ENCODE measurements at regions not wholly inside any gene's neighbourhood (a gene's known extent, or its start where the extent isn't known, plus 50 kb on each side); places are given as distances from the start of the nearest gene placed in this dataset.

DNA sequence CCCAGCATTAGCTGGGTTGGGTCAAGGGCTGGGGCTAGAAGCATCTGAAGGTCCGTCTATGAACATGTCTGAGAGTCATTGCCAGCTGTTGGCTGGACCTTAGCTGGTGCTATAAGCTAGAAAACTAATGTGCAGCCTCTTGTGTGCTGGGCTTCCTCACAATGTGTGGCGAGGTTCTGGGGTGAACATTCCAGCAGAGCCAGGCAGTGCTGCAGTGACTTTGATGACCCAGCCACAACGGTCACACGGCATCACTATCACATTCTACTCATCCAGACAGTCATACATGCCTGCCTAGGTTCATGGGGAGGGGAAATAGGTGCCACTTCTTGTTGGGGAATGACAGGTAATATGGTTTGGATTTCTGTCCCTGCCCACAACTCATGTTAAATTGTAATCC lies 260.5 kb downstream of the CYP26B1 start:
- Histone ChIP-seq H3K27me3 (ENCODE audit: control insufficient read depth in 2 of 2, insufficient read depth in 2 of 2, low read length in 2 of 2) (no peaks in the 10 kb centered on the region), H3K4me1 (ENCODE audit: control insufficient read depth in 2 of 2, insufficient read depth in 2 of 2, low read length in 2 of 2) (peaks cover 3 to 4% of the 10 kb centered on the region in 2 donors), H3K9me3 (ENCODE audit: control insufficient read depth in 2 of 2, low read length in 2 of 2) (no peaks in the 10 kb centered on the region), H3K4me3 (ENCODE audit: low read length in 2 of 2) (no peak overlapping the region), H3K27ac (ENCODE audit: low read depth in 2 of 2, low read length in 2 of 2) (no peak overlapping the region), H3K9ac (ENCODE audit: low read depth in 1 of 2, low read length in 2 of 2) (no peak overlapping the region), H3K36me3 (ENCODE audit: control insufficient read depth in 2 of 2, insufficient read depth in 2 of 2, low read length in 2 of 2) (no peaks in the 10 kb centered on the region)

DNA sequence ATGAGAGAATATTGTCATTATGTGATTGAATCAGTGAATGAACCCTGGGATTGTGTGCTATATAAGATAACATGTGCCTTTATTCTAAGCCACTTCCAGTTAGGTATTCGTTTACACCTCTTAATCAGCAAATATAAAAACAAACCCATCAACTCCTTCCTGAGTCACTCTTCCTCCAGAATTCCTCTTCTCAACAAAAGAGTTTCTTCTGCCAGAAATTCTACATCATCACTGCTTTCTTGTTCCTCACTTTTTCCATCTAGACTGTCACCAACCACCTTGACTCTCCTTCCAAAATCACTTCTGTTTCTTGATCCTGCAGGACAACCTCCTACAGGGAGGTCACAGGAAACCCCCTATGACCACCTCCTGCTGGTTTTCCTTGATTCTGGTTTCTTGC lies 261.4 kb downstream of the CYP26B1 start:
- Histone ChIP-seq H3K9ac (ENCODE audit: low read depth in 1 of 2, low read length in 2 of 2) (no peak overlapping the region), H3K4me3 (ENCODE audit: low read length in 2 of 2) (no peak overlapping the region), H3K27me3 (ENCODE audit: control insufficient read depth in 2 of 2, insufficient read depth in 2 of 2, low read length in 2 of 2) (no peaks in the 10 kb centered on the region), H3K36me3 (ENCODE audit: control insufficient read depth in 2 of 2, insufficient read depth in 2 of 2, low read length in 2 of 2) (no peaks in the 10 kb centered on the region), H3K9me3 (ENCODE audit: control insufficient read depth in 2 of 2, low read length in 2 of 2) (no peaks in the 10 kb centered on the region), H3K4me1 (ENCODE audit: control insufficient read depth in 2 of 2, insufficient read depth in 2 of 2, low read length in 2 of 2) (peaks cover 3 to 4% of the 10 kb centered on the region in 2 donors), H3K27ac (ENCODE audit: low read depth in 2 of 2, low read length in 2 of 2) (no peak overlapping the region)

DNA sequence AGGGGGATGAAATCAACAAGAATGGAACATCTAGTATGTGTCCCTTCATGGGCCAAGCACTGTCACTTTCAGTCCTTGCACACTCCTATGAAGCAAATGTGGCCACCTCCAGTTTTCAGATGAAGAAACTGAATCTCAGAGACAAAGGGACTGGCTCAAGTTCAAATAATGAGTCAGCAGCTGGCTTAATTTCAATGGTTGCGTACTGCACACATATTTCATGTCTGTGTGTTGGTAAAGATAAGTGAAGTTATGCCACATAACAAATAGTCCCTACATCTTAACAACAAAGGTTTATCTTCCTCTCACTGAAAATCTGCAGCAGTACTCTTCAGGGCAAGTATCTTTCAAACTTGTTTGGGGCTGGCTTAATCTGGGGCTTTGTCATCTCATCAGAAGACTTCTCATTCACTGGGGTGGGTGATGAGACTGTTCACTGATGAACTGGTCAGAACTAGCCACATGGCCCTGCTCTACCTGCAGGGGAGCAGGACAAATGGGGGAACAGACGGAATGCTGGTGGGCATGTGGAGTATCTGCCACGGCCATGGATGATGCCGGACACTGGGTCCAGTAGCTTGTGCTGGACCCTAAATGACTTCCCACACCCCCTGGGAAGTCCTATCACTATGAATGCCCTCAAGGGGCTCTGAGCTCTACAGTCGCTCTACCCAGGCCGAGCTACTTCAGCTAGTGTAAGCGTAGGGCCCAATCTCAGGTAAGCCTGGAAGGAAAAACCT lies 263.2 kb downstream of the CYP26B1 start:
- Histone ChIP-seq H3K27me3 (ENCODE audit: control insufficient read depth in 2 of 2, insufficient read depth in 2 of 2, low read length in 2 of 2) (no peaks in the 10 kb centered on the region), H3K36me3 (ENCODE audit: control insufficient read depth in 2 of 2, insufficient read depth in 2 of 2, low read length in 2 of 2) (no peaks in the 10 kb centered on the region), H3K4me1 (ENCODE audit: control insufficient read depth in 2 of 2, insufficient read depth in 2 of 2, low read length in 2 of 2) (peaks cover 3 to 4% of the 10 kb centered on the region in 2 donors), H3K9me3 (ENCODE audit: control insufficient read depth in 2 of 2, low read length in 2 of 2) (no peaks in the 10 kb centered on the region), H3K9ac (ENCODE audit: low read depth in 1 of 2, low read length in 2 of 2) (no peak overlapping the region), H3K4me3 (ENCODE audit: low read length in 2 of 2) (no peak overlapping the region), H3K27ac (ENCODE audit: low read depth in 2 of 2, low read length in 2 of 2) (no peak overlapping the region)

DNA sequence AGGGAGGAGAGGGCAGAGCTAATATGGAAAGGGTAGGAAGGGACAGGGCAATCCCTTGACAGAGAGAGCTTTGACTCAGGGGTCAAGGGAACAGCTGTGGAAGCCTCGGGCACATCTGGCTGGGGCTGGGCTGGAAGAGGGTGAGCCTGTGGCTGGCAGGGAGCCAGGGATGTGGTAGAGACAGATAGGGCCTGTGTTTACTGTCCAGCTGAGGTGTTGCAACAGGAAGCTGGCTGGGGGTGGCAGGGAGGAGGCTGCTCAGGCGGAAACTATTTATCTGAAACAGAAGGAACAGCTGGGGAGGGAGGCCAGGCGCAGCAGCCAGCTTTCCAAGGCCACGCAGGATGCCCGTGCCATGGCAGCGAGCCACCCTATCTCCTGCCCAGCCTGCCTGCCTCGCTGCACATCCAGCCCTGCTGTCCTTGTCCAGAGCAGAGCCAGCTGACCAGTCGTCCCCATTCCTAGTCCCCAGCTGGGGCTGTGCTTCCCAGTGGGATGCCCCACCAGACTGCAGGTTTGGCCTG lies 264.7 kb downstream of the CYP26B1 start:
- no peaks in the 10 kb centered on the region for H3K9me3 ChIP-seq (ENCODE audit: control insufficient read depth in 2 of 2, low read length in 2 of 2)
- H3K9ac ChIP-seq (ENCODE audit: low read depth in 1 of 2, low read length in 2 of 2): no peak overlapping the region
- no peaks in the 10 kb centered on the region for H3K27me3 ChIP-seq (ENCODE audit: control insufficient read depth in 2 of 2, insufficient read depth in 2 of 2, low read length in 2 of 2)
- H3K36me3 ChIP-seq (ENCODE audit: control insufficient read depth in 2 of 2, insufficient read depth in 2 of 2, low read length in 2 of 2): no peaks in the 10 kb centered on the region
- no peak overlapping the region for H3K4me3 ChIP-seq (ENCODE audit: low read length in 2 of 2)
- no peak overlapping the region for H3K27ac ChIP-seq (ENCODE audit: low read depth in 2 of 2, low read length in 2 of 2)
- H3K4me1 ChIP-seq (ENCODE audit: control insufficient read depth in 2 of 2, insufficient read depth in 2 of 2, low read length in 2 of 2): peaks cover 3 to 4% of the 10 kb centered on the region in 2 donors

DNA sequence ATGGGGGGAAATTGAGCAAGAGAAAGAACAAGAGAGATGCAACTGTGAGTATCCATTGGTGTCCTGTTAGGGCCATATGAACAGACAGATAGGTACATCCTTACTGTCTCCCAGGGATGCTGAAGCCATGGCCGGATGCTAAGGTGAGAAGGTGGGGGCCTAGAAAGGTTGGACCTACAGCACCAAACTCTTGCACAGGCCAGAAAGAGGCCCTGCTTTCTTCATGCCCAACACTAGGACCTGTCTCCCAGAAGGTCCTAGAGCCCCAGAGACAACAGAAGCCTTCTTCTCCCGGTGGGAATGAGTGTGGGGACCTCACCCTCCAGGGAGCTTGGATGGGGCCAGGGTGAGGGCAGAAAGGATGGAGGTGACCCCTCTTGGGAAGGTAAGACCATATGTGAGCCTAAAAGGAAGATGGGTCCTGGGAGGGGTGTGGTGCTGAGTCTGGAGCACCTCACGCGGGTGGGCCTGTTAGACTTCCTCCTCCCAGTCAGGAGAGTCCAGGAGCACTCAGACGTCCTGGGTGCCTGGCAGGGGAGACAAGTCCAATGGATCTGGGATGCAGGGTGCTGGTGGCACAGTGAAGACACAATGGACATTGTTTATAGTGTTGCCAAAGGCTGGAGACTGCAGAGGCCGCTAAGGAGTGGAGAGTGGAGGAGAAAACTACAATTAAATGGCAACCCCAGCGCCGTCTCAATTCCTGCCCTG lies 265.3 kb downstream of the CYP26B1 start:
- H3K36me3 ChIP-seq (ENCODE audit: control insufficient read depth in 2 of 2, insufficient read depth in 2 of 2, low read length in 2 of 2): no peaks in the 10 kb centered on the region
- H3K9ac ChIP-seq (ENCODE audit: low read depth in 1 of 2, low read length in 2 of 2): no peak overlapping the region
- H3K27ac ChIP-seq (ENCODE audit: low read depth in 2 of 2, low read length in 2 of 2): no peak overlapping the region
- H3K9me3 ChIP-seq (ENCODE audit: control insufficient read depth in 2 of 2, low read length in 2 of 2): no peaks in the 10 kb centered on the region
- H3K4me3 ChIP-seq (ENCODE audit: low read length in 2 of 2): no peak overlapping the region
- H3K4me1 ChIP-seq (ENCODE audit: control insufficient read depth in 2 of 2, insufficient read depth in 2 of 2, low read length in 2 of 2): peaks cover 3 to 4% of the 10 kb centered on the region in 2 donors
- no peaks in the 10 kb centered on the region for H3K27me3 ChIP-seq (ENCODE audit: control insufficient read depth in 2 of 2, insufficient read depth in 2 of 2, low read length in 2 of 2)

DNA sequence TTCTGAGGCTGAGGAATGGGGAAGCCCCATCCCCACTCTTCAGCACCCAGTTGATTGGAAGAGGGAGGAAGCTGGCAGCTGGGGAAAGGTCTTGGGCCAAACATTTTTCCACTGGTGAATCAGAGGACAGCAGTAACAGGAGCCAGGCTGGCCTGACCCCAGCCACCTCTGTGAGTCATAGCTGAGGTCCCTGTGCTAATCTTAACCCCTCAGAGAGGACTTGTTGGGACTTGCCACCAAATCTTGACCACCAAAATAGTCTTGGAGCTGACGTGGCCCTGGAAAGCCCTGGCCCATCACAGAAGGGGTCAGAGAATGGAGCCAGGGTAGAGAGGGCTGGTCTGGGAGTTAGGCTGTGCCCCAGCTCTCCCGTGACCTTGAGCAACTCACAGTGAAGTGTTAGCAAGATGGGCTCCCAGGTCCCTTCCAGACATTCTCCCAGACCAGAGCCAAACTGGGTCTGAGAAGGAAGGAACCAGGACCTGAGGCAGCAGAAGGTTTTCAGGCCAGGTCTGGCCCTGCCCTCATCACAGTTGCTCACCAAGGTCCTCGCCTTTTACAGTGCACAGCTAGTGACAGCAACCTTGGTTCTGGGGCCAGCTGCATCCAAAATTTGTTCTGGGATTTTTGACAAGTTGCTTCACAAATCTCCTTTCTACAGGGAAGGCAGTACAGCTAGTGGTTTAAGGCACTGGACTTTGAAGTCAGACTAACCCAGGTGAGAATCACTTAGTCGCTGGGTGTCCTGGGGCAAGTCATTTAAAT lies 266.6 kb downstream of the CYP26B1 start:
- no peak overlapping the region for H3K27ac ChIP-seq (ENCODE audit: low read depth in 2 of 2, low read length in 2 of 2)
- H3K27me3 ChIP-seq (ENCODE audit: control insufficient read depth in 2 of 2, insufficient read depth in 2 of 2, low read length in 2 of 2): no peaks in the 10 kb centered on the region
- H3K9ac ChIP-seq (ENCODE audit: low read depth in 1 of 2, low read length in 2 of 2): no peak overlapping the region

DNA sequence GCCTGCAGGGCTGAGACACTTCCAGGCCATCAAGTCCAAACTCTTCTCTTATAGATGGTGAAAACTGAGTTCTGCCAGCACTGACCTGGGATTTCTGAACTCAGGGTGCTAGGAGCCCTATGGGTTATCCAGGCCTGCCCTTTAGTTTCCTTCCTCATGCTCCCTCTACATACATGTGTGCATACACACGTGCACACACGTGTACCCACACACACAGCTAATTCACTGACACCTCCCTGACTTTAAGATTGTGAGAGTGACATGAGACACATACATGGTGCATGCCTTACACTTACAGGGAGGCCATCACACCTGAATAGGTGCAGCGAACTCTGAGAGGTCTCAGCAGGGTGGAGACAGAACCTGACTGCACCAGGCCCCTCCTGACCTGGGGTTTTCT lies 267.4 kb downstream of the CYP26B1 start:
- Histone ChIP-seq H3K27ac (ENCODE audit: low read depth in 2 of 2, low read length in 2 of 2) (no peak overlapping the region), H3K36me3 (ENCODE audit: control insufficient read depth in 2 of 2, insufficient read depth in 2 of 2, low read length in 2 of 2) (no peaks in the 10 kb centered on the region), H3K27me3 (ENCODE audit: control insufficient read depth in 2 of 2, insufficient read depth in 2 of 2, low read length in 2 of 2) (no peaks in the 10 kb centered on the region), H3K9ac (ENCODE audit: low read depth in 1 of 2, low read length in 2 of 2) (no peak overlapping the region), H3K9me3 (ENCODE audit: control insufficient read depth in 2 of 2, low read length in 2 of 2) (no peaks in the 10 kb centered on the region), H3K4me1 (ENCODE audit: control insufficient read depth in 2 of 2, insufficient read depth in 2 of 2, low read length in 2 of 2) (peaks cover 3 to 4% of the 10 kb centered on the region in 2 donors), H3K4me3 (ENCODE audit: low read length in 2 of 2) (no peak overlapping the region)

More for the DNA sequence above, 266.6 kb downstream of the CYP26B1 start:
- Histone ChIP-seq H3K4me1 (ENCODE audit: control insufficient read depth in 2 of 2, insufficient read depth in 2 of 2, low read length in 2 of 2) (peaks cover 3 to 4% of the 10 kb centered on the region in 2 donors), H3K4me3 (ENCODE audit: low read length in 2 of 2) (no peak overlapping the region), H3K36me3 (ENCODE audit: control insufficient read depth in 2 of 2, insufficient read depth in 2 of 2, low read length in 2 of 2) (no peaks in the 10 kb centered on the region), H3K9me3 (ENCODE audit: control insufficient read depth in 2 of 2, low read length in 2 of 2) (no peaks in the 10 kb centered on the region)

DNA sequence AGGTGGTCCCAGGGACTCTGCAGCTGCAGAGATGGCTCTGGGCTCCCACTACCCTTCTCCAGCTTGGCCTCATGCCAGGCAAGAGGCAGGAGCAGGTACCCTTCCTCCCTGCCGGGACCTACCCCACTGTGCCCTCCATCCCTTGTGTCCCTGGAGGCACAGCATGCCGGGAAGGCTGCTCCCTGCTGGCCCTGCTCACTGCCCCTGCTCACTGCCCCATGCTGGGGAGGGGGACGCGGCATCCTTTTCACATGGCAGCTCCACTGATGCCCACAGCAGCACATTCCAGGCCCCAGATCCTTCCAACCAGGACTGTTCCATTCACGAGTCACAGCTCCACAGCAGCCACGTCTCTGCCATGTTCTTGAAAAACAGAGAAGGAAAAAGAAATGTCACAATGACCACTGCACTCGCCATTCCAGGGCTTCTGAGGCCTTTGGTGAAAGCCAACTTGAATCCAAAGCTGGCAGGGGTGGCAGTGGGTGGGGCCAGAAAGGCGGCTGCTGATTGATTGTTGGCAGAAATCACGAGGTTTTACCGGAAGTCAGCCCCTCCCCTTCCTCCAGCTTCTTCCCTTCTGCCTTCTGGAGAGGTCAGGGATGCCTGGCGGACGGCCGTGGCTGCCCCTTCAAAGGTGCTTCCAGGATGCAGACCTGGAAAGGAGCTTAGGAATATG lies 268.0 kb downstream of the CYP26B1 start:
- Histone ChIP-seq H3K9me3 (ENCODE audit: control insufficient read depth in 2 of 2, low read length in 2 of 2) (no peaks in the 10 kb centered on the region), H3K9ac (ENCODE audit: low read depth in 1 of 2, low read length in 2 of 2) (no peak overlapping the region), H3K4me1 (ENCODE audit: control insufficient read depth in 2 of 2, insufficient read depth in 2 of 2, low read length in 2 of 2) (peaks cover 3 to 4% of the 10 kb centered on the region in 2 donors), H3K27me3 (ENCODE audit: control insufficient read depth in 2 of 2, insufficient read depth in 2 of 2, low read length in 2 of 2) (no peaks in the 10 kb centered on the region), H3K36me3 (ENCODE audit: control insufficient read depth in 2 of 2, insufficient read depth in 2 of 2, low read length in 2 of 2) (no peaks in the 10 kb centered on the region), H3K4me3 (ENCODE audit: low read length in 2 of 2) (no peak overlapping the region), H3K27ac (ENCODE audit: low read depth in 2 of 2, low read length in 2 of 2) (no peak overlapping the region)

DNA sequence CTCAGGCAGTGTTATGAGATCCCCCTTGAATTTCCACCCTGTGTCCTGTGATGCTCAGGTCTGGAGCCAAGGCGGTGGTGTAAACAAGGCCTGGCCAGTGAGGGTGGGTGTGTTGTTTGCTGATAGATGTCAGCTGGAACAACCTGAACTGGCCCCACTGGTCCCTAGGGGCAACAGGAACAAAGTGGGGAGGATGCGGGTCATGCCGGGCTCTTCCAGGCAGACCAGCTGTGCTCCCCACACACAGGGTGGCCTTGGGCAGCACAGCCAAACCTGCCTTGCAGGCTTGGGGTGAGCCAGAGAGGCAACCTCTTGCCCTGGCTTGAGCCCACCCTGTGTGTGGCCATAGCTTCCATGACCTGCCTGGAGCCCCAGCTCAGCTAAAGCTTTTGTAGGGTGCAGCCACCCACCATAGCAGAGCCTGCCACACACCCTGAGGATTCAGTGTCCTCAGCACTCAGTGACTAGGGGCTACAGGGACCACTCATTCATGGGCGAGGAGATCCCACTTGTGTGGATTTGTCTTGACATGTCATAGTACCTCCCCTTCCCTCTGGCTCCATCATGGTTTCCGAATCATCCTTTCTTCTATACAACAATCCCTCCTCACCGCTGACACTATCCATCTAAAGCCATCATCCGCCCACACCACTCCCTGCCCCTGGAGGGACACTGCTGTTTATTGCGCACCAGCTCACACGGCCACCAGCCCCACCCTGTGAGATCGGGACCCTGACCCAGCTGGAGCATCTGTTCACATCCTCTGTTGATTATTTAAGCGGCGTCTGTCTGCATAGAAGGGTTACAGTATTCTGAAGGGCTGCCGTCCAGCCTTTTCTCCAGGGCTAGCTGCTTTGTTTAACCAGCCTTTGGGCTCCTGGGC lies 268.8 kb downstream of the CYP26B1 start:
- Histone ChIP-seq H3K9me3 (ENCODE audit: control insufficient read depth in 2 of 2, low read length in 2 of 2) (no peaks in the 10 kb centered on the region), H3K9ac (ENCODE audit: low read depth in 1 of 2, low read length in 2 of 2) (no peak overlapping the region), H3K27ac (ENCODE audit: low read depth in 2 of 2, low read length in 2 of 2) (no peak overlapping the region), H3K4me3 (ENCODE audit: low read length in 2 of 2) (no peak overlapping the region), H3K27me3 (ENCODE audit: control insufficient read depth in 2 of 2, insufficient read depth in 2 of 2, low read length in 2 of 2) (no peaks in the 10 kb centered on the region), H3K36me3 (ENCODE audit: control insufficient read depth in 2 of 2, insufficient read depth in 2 of 2, low read length in 2 of 2) (no peaks in the 10 kb centered on the region), H3K4me1 (ENCODE audit: control insufficient read depth in 2 of 2, insufficient read depth in 2 of 2, low read length in 2 of 2) (peaks cover 3 to 4% of the 10 kb centered on the region in 2 donors)

All from mucosa of rectum (tissue), 2 donors.